HG02763 (cell line): ENCODE measurements at regions not wholly inside any gene's neighbourhood (a gene's known extent, or its start where the extent isn't known, plus 50 kb on each side); places are given as distances from the start of the nearest gene placed in this dataset.

Experiments
- ATAC-seq: cut with Tn5 transposase; IDR thresholded peaks from one replicate; pipeline ENCODE4 v1.9.1; 2021; ENCODE audit warnings: mild to moderate bottlenecking, moderate library complexity; ENCODE audit not compliant: unreplicated experiment

GRCh38 chr1:208923946-208924720 lies 659.4 kb upstream of the CAMK1G start:
- no peak for ATAC-seq

- ATAC-seq, result no peak
These were observed 658.6 kb upstream of the CAMK1G start for GRCh38 chr1:208924928-208925327.

GRCh38 chr1:208928349-208929010 lies 655.0 kb upstream of the CAMK1G start:
- ATAC-seq, result no peak

GRCh38 chr1:208929575-208929974 lies 653.9 kb upstream of the CAMK1G start:
- ATAC-seq, result no peak

GRCh38 chr1:208931936-208932335 lies 651.6 kb upstream of the CAMK1G start:
- ATAC-seq, result no peak

- ATAC-seq, result no peak
These were observed 649.5 kb upstream of the CAMK1G start for GRCh38 chr1:208933984-208934525.

- no peak for ATAC-seq
These were observed 648.6 kb upstream of the CAMK1G start for GRCh38 chr1:208934933-208935332.

GRCh38 chr1:208935517-208936187 lies 647.9 kb upstream of the CAMK1G start:
- ATAC-seq, result no peak

GRCh38 chr1:208939537-208940085 lies 643.9 kb upstream of the CAMK1G start:
- no peak for ATAC-seq

- no peak for ATAC-seq
These were observed 641.0 kb upstream of the CAMK1G start for GRCh38 chr1:208942394-208943130.

- no peak for ATAC-seq
These were observed 640.2 kb upstream of the CAMK1G start for GRCh38 chr1:208943291-208943690.

- ATAC-seq, result no peak
These were observed 638.5 kb upstream of the CAMK1G start for GRCh38 chr1:208944981-208945451.

GRCh38 chr1:208950206-208950605 lies 633.3 kb upstream of the CAMK1G start:
- no peak for ATAC-seq

- ATAC-seq, result no peak
These were observed 632.4 kb upstream of the CAMK1G start for GRCh38 chr1:208951026-208951525.

GRCh38 chr1:208951908-208952307 lies 631.6 kb upstream of the CAMK1G start:
- no peak for ATAC-seq

GRCh38 chr1:208962867-208963266 lies 620.6 kb upstream of the CAMK1G start:
- ATAC-seq, result no peak

- no peak for ATAC-seq
These were observed 618.2 kb upstream of the CAMK1G start for GRCh38 chr1:208965351-208965750.

- no peak for ATAC-seq
These were observed 616.2 kb upstream of the CAMK1G start for GRCh38 chr1:208967334-208967733.

GRCh38 chr1:208974717-208975116 lies 608.8 kb upstream of the CAMK1G start:
- ATAC-seq, result no peak

GRCh38 chr1:208975456-208975855 lies 608.1 kb upstream of the CAMK1G start:
- no peak for ATAC-seq
